ENCODE measurements at regions not wholly inside any gene's neighbourhood (a gene's known extent, or its start where the extent isn't known, plus 50 kb on each side); places are given as distances from the start of the nearest gene placed in this dataset.

GRCh38 chr3:148184798-148185197 is 512.9 kb upstream of the AGTR1 start:
- no peak for ATAC-seq
- H3K9me3 ChIP-seq: no peaks in the 10 kb centered on the region
- no peak overlapping the region for H3K27ac ChIP-seq
- no peak overlapping the region for H3K4me3 ChIP-seq
- TF ChIP-seq, protein P1, sequence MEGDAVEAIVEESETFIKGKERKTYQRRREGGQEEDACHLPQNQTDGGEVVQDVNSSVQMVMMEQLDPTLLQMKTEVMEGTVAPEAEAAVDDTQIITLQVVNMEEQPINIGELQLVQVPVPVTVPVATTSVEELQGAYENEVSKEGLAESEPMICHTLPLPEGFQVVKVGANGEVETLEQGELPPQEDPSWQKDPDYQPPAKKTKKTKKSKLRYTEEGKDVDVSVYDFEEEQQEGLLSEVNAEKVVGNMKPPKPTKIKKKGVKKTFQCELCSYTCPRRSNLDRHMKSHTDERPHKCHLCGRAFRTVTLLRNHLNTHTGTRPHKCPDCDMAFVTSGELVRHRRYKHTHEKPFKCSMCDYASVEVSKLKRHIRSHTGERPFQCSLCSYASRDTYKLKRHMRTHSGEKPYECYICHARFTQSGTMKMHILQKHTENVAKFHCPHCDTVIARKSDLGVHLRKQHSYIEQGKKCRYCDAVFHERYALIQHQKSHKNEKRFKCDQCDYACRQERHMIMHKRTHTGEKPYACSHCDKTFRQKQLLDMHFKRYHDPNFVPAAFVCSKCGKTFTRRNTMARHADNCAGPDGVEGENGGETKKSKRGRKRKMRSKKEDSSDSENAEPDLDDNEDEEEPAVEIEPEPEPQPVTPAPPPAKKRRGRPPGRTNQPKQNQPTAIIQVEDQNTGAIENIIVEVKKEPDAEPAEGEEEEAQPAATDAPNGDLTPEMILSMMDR (IDR thresholded peaks at IDR 0.05): no peak
- no peak for DNase-seq
- H3K4me1 ChIP-seq: no peaks in the 10 kb centered on the region
- H3K36me3 ChIP-seq (ENCODE audit: insufficient read depth in 1 of 2, low read depth in 1 of 2): no peaks in the 10 kb centered on the region
- H3K27me3 ChIP-seq (ENCODE audit: insufficient read depth in 3 of 3, low read length in 2 of 3): no peaks in the 10 kb centered on the region
- intact Hi-C loops (cut with DNase I): no loop called here
- WGBS, 3 donors: 91 to 96% (median 95%) methylated on average over 1 of the region's 1 CpG

- WGBS, 3 donors: 78 to 80% (median 79%) methylated on average over 2 of the region's 2 CpGs
- TF ChIP-seq, protein P1 (IDR thresholded peaks at IDR 0.05): no peak
- Histone ChIP-seq H3K27me3 (ENCODE audit: insufficient read depth in 3 of 3, low read length in 2 of 3) (no peaks in the 10 kb centered on the region), H3K36me3 (ENCODE audit: insufficient read depth in 1 of 2, low read depth in 1 of 2) (no peaks in the 10 kb centered on the region), H3K27ac (no peak overlapping the region), H3K4me1 (no peaks in the 10 kb centered on the region), H3K4me3 (no peak overlapping the region), H3K9me3 (no peaks in the 10 kb centered on the region)
- DNase-seq (no peak), ATAC-seq (no peak)
- intact Hi-C loops (cut with DNase I): no loop called here
These were observed 510.8 kb upstream of the AGTR1 start for GRCh38 chr3:148186881-148187280.

DNA sequence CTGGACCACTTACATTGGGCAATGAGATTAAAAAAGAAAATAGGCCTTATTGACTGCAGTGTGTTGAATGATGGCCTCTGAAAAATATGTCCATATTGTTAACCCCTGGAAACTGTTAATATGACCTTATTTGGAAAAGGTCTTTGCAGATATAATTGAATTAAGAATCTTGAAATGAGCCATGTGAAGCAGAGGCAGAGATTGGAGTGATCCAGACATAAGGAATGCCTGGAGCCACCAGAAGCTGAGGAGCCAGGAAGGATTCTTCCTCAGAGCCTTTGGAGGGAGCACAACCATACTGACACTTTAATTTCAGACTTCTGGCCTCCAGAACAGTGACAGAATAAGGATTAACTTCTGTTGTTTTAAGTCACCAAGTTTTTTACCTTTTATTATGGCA is 510.4 kb upstream of the AGTR1 start:
- H3K4me3 ChIP-seq: no peak overlapping the region
- H3K27me3 ChIP-seq (ENCODE audit: insufficient read depth in 3 of 3, low read length in 2 of 3): no peaks in the 10 kb centered on the region
- H3K27ac ChIP-seq: no peak overlapping the region
- no peak for DNase-seq
- TF ChIP-seq, protein P1 (IDR thresholded peaks at IDR 0.05): no peak
- no peak for ATAC-seq
- H3K4me1 ChIP-seq: no peaks in the 10 kb centered on the region
- H3K36me3 ChIP-seq (ENCODE audit: insufficient read depth in 1 of 2, low read depth in 1 of 2): no peaks in the 10 kb centered on the region
- H3K9me3 ChIP-seq: no peaks in the 10 kb centered on the region
- intact Hi-C loops (cut with DNase I): no loop called here

GRCh38 chr3:148190441-148190990 is 507.2 kb upstream of the AGTR1 start:
- 44 to 65% (median 62%) methylated on average over 1 of the region's 1 CpG for WGBS, 3 donors
- no peaks in the 10 kb centered on the region for H3K27me3 ChIP-seq (ENCODE audit: insufficient read depth in 3 of 3, low read length in 2 of 3)
- H3K36me3 ChIP-seq (ENCODE audit: insufficient read depth in 1 of 2, low read depth in 1 of 2): no peaks in the 10 kb centered on the region
- no peak for ATAC-seq
- no peaks in the 10 kb centered on the region for H3K4me1 ChIP-seq
- H3K27ac ChIP-seq: no peak overlapping the region
- TF ChIP-seq, protein P1 (IDR thresholded peaks at IDR 0.05): no peak
- intact Hi-C loops (cut with DNase I): no loop called here
- no peak for DNase-seq
- H3K4me3 ChIP-seq: no peak overlapping the region
- no peaks in the 10 kb centered on the region for H3K9me3 ChIP-seq

DNA sequence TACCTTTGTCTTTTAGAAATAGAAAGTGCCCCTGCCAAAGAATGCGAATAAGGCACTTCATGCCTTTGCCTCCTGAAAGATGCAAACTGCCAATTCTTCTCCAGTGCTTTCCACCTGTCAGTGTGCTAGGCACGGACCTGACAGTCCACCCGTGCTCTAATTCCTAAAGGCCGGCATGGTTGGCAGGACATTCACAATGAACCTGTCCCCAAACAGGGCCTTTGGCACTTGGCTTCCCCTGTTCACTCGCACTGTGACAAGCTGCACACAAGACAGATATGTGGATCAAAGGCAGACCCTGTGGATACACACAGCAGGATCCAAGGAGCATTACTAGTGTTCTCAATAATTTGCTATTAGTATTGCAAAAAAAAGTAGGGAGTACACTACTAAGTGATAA is 505.7 kb upstream of the AGTR1 start:
- DNase-seq: no peak
- Histone ChIP-seq H3K27me3 (ENCODE audit: insufficient read depth in 3 of 3, low read length in 2 of 3) (no peaks in the 10 kb centered on the region), H3K4me3 (no peak overlapping the region), H3K9me3 (no peaks in the 10 kb centered on the region), H3K4me1 (no peaks in the 10 kb centered on the region), H3K27ac (no peak overlapping the region), H3K36me3 (ENCODE audit: insufficient read depth in 1 of 2, low read depth in 1 of 2) (no peaks in the 10 kb centered on the region)
- ATAC-seq: no peak
- 30 to 43% (median 33%) methylated on average over 5 of the region's 5 CpGs for WGBS, 3 donors
- TF ChIP-seq, protein P1 (IDR thresholded peaks at IDR 0.05): no peak
- intact Hi-C loops (cut with DNase I): no loop called here
